ENCODE measurements at regions not wholly inside any gene's neighbourhood (a gene's known extent, or its start where the extent isn't known, plus 50 kb on each side); places are given as distances from the start of the nearest gene placed in this dataset.

DNA sequence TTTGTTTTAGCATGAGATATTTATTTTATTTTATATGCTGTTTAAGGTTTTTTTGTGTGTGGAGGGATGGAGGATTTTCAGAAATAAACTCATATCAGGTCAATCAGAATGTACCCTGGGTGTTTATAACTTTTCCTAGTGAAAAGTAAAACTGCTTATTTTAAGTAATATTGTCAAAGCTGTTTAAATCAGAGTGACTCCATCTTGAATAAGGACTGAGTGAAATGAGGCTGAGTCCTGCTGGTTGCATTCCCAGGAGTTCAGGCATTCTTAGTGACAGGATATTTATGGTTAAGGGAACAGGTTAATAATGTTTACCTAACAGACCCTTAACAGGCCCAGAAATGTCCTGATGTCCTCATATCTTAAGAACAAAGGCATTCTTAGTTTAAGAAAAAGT is 1160.9 kb upstream of the PCDH7 start (continued):
- TF ChIP-seq, protein P1, sequence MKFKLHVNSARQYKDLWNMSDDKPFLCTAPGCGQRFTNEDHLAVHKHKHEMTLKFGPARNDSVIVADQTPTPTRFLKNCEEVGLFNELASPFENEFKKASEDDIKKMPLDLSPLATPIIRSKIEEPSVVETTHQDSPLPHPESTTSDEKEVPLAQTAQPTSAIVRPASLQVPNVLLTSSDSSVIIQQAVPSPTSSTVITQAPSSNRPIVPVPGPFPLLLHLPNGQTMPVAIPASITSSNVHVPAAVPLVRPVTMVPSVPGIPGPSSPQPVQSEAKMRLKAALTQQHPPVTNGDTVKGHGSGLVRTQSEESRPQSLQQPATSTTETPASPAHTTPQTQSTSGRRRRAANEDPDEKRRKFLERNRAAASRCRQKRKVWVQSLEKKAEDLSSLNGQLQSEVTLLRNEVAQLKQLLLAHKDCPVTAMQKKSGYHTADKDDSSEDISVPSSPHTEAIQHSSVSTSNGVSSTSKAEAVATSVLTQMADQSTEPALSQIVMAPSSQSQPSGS (IDR thresholded peaks at IDR 0.05; ENCODE audit: low read length) = no peak
- TF ChIP-seq, protein P2, sequence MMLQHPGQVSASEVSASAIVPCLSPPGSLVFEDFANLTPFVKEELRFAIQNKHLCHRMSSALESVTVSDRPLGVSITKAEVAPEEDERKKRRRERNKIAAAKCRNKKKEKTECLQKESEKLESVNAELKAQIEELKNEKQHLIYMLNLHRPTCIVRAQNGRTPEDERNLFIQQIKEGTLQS (IDR thresholded peaks at IDR 0.05; ENCODE audit: insufficient read depth, low read depth, low read length) = no peak
